Mesendoderm (in vitro differentiated cells): ENCODE measurements at regions not wholly inside any gene's neighbourhood (a gene's known extent, or its start where the extent isn't known, plus 50 kb on each side); places are given as distances from the start of the nearest gene placed in this dataset.

Source experiments
- DNase-seq: peaks from one replicate; pipeline ENCODE4 v3.0.0; 2013
- H2AK5ac ChIP-seq: 2 replicates; pipeline ENCODE4 v1.6.1; 2013; ENCODE audit warnings: low read length, inconsistent platforms
- H2BK120ac ChIP-seq: 2 replicates; pipeline ENCODE4 v1.6.1; 2013; ENCODE audit warnings: low read depth, mild to moderate bottlenecking, low read length, moderate library complexity, mixed read lengths
- H2BK15ac ChIP-seq: replicated peaks from 2 replicates; pipeline ENCODE4 v1.6.1; 2013; ENCODE audit warnings: low read depth, mild to moderate bottlenecking, moderate library complexity
- H2BK5ac ChIP-seq: 2 replicates; pipeline ENCODE4 v1.6.1; 2013; ENCODE audit warnings: low read length, inconsistent platforms
- H3K18ac ChIP-seq: 2 replicates; pipeline ENCODE4 v1.6.1; 2013; ENCODE audit warnings: mild to moderate bottlenecking, low read length, mixed read lengths
- H3K23ac ChIP-seq: one replicate; pipeline ENCODE4 v1.6.1; 2013; ENCODE audit warnings: low read length
- H3K27ac ChIP-seq: 2 replicates; pipeline ENCODE4 v1.5.1; 2013; ENCODE audit warnings: low read depth, mild to moderate bottlenecking, inconsistent platforms, low read length, moderate library complexity
- H3K27me3 ChIP-seq: 2 replicates; pipeline ENCODE4 v1.6.1; 2013; ENCODE audit warnings: low read length, control low read depth, mild to moderate bottlenecking, inconsistent platforms; ENCODE audit not compliant: insufficient read depth, poor library complexity
- H3K36me3 ChIP-seq: 2 replicates; pipeline ENCODE4 v1.6.1; 2013; ENCODE audit warnings: low read length, inconsistent platforms; ENCODE audit not compliant: control insufficient read depth, insufficient read depth
- H3K4ac ChIP-seq: one replicate; pipeline ENCODE4 v1.6.1; 2013; ENCODE audit warnings: low read depth, mild to moderate bottlenecking, low read length, moderate library complexity
- H3K4me1 ChIP-seq: 2 replicates; pipeline ENCODE4 v1.6.1; 2013; ENCODE audit warnings: low read depth, low read length, inconsistent platforms; ENCODE audit not compliant: control insufficient read depth
- H3K4me2 ChIP-seq: 2 replicates; pipeline ENCODE4 v1.6.1; 2013; ENCODE audit warnings: low read length
- H3K4me3 ChIP-seq: 2 replicates; pipeline ENCODE4 v1.5.1; 2013; ENCODE audit warnings: mild to moderate bottlenecking, low read length
- H3K56ac ChIP-seq: one replicate; pipeline ENCODE4 v1.6.1; 2013; ENCODE audit warnings: low read length
- H3K79me1 ChIP-seq: 2 replicates; pipeline ENCODE4 v1.6.1; 2013; ENCODE audit warnings: low read length, inconsistent platforms
- H3K79me2 ChIP-seq: 2 replicates; pipeline ENCODE4 v1.6.1; 2013; ENCODE audit warnings: mild to moderate bottlenecking, low read length; ENCODE audit not compliant: control insufficient read depth, insufficient read depth
- H3K9ac ChIP-seq: 2 replicates; pipeline ENCODE4 v1.6.1; 2013; ENCODE audit warnings: low read length, inconsistent platforms
- H4K5ac ChIP-seq: one replicate; pipeline ENCODE4 v1.6.1; 2013; ENCODE audit warnings: low read length
- H4K8ac ChIP-seq: one replicate; pipeline ENCODE4 v1.6.1; 2013; ENCODE audit warnings: low read depth, mild to moderate bottlenecking, control low read depth, low read length, moderate library complexity
- whole genome bisulfite sequencing: extraction: QIAGEN DNeasy Blood & Tissue Kit; methylation state at CpG from one replicate; pipeline ENCODE4 v1.1.7; 2013; ENCODE audit warnings: low lambda C conversion rate, missing lambda C conversion rate; ENCODE audit not compliant: insufficient coverage; ENCODE audit errors: extremely low coverage; 5-methylcytosine and 5-hydroxymethylcytosine counted together

GRCh38 chr14:49493557-49493956 lies 92.6 kb downstream of the RPS29 start:
- Histone ChIP-seq H3K56ac (no peak overlapping the region), H2AK5ac (no peak overlapping the region), H3K4me3 (no peak overlapping the region), H3K23ac (no peak overlapping the region), H3K4me2 (no peak overlapping the region), H4K5ac (no peak overlapping the region), H3K18ac (no peak overlapping the region), H3K36me3 (no peaks in the 10 kb centered on the region), H3K79me2 (no peaks in the 10 kb centered on the region), H3K27me3 (no peaks in the 10 kb centered on the region), H3K4ac (no peak overlapping the region), H3K9ac (no peak overlapping the region), H3K27ac (no peak overlapping the region), H2BK5ac (no peak overlapping the region), H3K4me1 (no peaks in the 10 kb centered on the region), H2BK120ac (no peak overlapping the region), H4K8ac (no peak overlapping the region), H3K79me1 (no peaks in the 10 kb centered on the region), H2BK15ac (no peak overlapping the region)
- no peak for DNase-seq
- no CpG with 5 or more reads among the region's 3 CpGs for WGBS

GRCh38 chr14:49492151-49492550 lies 94.0 kb downstream of the RPS29 start:
- no peak overlapping the region for H3K9ac ChIP-seq
- no peaks in the 10 kb centered on the region for H3K79me2 ChIP-seq
- no peak overlapping the region for H3K4ac ChIP-seq
- no peaks in the 10 kb centered on the region for H3K4me1 ChIP-seq
- no peak overlapping the region for H3K4me2 ChIP-seq
- H3K23ac ChIP-seq = no peak overlapping the region
- H2BK15ac ChIP-seq = no peak overlapping the region
- H3K56ac ChIP-seq = no peak overlapping the region
- WGBS = no CpG with 5 or more reads among the region's 3 CpGs
- no peak overlapping the region for H2AK5ac ChIP-seq
- H4K5ac ChIP-seq = no peak overlapping the region
- no peak overlapping the region for H3K4me3 ChIP-seq
- H3K36me3 ChIP-seq = no peaks in the 10 kb centered on the region
- no peak for DNase-seq
- no peaks in the 10 kb centered on the region for H3K27me3 ChIP-seq
- no peak overlapping the region for H3K18ac ChIP-seq
- H2BK5ac ChIP-seq = no peak overlapping the region
- H3K79me1 ChIP-seq = no peaks in the 10 kb centered on the region
- H4K8ac ChIP-seq = no peak overlapping the region
- H2BK120ac ChIP-seq = no peak overlapping the region
- H3K27ac ChIP-seq = no peak overlapping the region

DNA sequence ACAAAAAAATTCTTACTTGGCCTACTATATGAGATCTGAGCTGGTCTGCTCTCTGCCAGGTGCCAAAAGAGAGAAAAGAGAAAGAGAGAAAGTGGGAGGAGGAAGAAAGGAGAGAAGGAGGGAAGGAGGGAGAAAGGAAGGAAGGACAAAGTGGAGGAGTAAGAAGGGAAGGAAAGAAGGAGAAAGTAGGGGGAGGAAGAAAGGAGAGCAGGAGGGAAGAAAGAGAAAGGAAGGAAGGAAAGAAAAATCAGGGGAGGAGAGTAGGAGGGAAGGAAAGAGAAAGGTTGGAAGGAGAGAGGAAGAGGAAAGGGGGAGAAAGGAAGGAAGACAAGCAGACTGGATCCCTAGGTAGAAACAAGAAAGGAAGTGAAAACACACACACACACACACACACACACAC lies 96.8 kb downstream of the RPS29 start:
- Histone ChIP-seq H3K27me3 (no peaks in the 10 kb centered on the region), H3K4ac (no peak overlapping the region), H2BK120ac (no peak overlapping the region), H3K79me1 (no peaks in the 10 kb centered on the region), H4K5ac (no peak overlapping the region), H3K4me2 (no peak overlapping the region), H3K79me2 (no peaks in the 10 kb centered on the region), H3K4me3 (no peak overlapping the region), H2BK15ac (no peak overlapping the region), H3K27ac (no peak overlapping the region), H3K4me1 (no peaks in the 10 kb centered on the region), H2AK5ac (no peak overlapping the region), H4K8ac (no peak overlapping the region), H3K9ac (no peak overlapping the region), H3K36me3 (no peaks in the 10 kb centered on the region), H3K23ac (no peak overlapping the region), H3K56ac (no peak overlapping the region), H3K18ac (no peak overlapping the region), H2BK5ac (no peak overlapping the region)
- DNase-seq = no peak

GRCh38 chr14:49487238-49487637 lies 98.9 kb downstream of the RPS29 start:
- Histone ChIP-seq H2AK5ac (no peak overlapping the region), H3K79me1 (no peaks in the 10 kb centered on the region), H3K79me2 (no peaks in the 10 kb centered on the region), H3K18ac (no peak overlapping the region), H3K4me2 (no peak overlapping the region), H3K9ac (no peak overlapping the region), H3K36me3 (no peaks in the 10 kb centered on the region), H3K23ac (no peak overlapping the region), H3K27ac (no peak overlapping the region), H4K8ac (no peak overlapping the region), H3K4me1 (no peaks in the 10 kb centered on the region), H3K27me3 (no peaks in the 10 kb centered on the region), H3K4me3 (no peak overlapping the region), H3K56ac (no peak overlapping the region), H2BK5ac (no peak overlapping the region), H4K5ac (no peak overlapping the region), H2BK15ac (no peak overlapping the region), H3K4ac (no peak overlapping the region), H2BK120ac (no peak overlapping the region)
- no peak for DNase-seq

DNA sequence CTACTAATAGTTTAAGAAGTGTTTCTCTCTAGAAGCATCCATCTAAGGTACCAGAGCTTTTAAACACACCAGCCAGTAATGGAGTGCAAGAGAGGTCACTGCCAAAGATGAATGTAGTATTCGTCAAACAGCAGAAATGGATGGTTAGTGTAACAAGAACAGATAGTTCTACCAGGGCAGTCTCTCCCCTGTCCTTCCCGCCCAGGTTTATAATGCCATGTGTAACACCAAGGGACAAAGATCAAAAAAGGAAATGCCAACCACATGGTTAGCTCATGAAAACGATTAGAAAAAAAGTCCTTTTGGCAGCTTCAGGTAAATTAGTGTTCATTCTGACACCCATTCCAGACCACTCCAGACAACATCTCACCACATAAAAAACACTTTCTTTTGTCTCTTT lies 100.9 kb downstream of the RPS29 start:
- Histone ChIP-seq H3K4ac (no peak overlapping the region), H2AK5ac (no peak overlapping the region), H3K36me3 (no peaks in the 10 kb centered on the region), H3K23ac (no peak overlapping the region), H2BK5ac (no peak overlapping the region), H4K5ac (no peak overlapping the region), H3K79me1 (no peaks in the 10 kb centered on the region), H3K18ac (no peak overlapping the region), H3K27ac (no peak overlapping the region), H3K9ac (no peak overlapping the region), H3K27me3 (no peaks in the 10 kb centered on the region), H2BK15ac (no peak overlapping the region), H3K4me3 (no peak overlapping the region), H3K56ac (no peak overlapping the region), H4K8ac (no peak overlapping the region), H3K4me2 (no peak overlapping the region), H3K79me2 (no peaks in the 10 kb centered on the region), H2BK120ac (no peak overlapping the region), H3K4me1 (no peaks in the 10 kb centered on the region)
- WGBS = no CpG with 5 or more reads among the region's 3 CpGs
- DNase-seq = no peak

- Histone ChIP-seq H3K23ac (no peak overlapping the region), H2BK120ac (no peak overlapping the region), H3K4me2 (no peak overlapping the region), H2BK15ac (no peak overlapping the region), H3K36me3 (no peaks in the 10 kb centered on the region), H3K9ac (no peak overlapping the region), H3K4ac (no peak overlapping the region), H2AK5ac (no peak overlapping the region), H3K4me3 (no peak overlapping the region), H2BK5ac (no peak overlapping the region), H3K4me1 (no peaks in the 10 kb centered on the region), H3K79me2 (no peaks in the 10 kb centered on the region), H4K5ac (no peak overlapping the region), H4K8ac (no peak overlapping the region), H3K18ac (no peak overlapping the region), H3K27me3 (no peaks in the 10 kb centered on the region), H3K56ac (no peak overlapping the region), H3K79me1 (no peaks in the 10 kb centered on the region), H3K27ac (no peak overlapping the region)
- DNase-seq = no peak
- no CpG with 5 or more reads among the region's 2 CpGs for WGBS
These were observed 102.0 kb downstream of the RPS29 start for GRCh38 chr14:49484180-49484579.
